Ascending aorta (tissue), 2 donors: ENCODE measurements at regions not wholly inside any gene's neighbourhood (a gene's known extent, or its start where the extent isn't known, plus 50 kb on each side); places are given as distances from the start of the nearest gene placed in this dataset.

Experiments used
- DNase-seq, 2 donors: peaks; one replicate each; pipeline ENCODE4 v3.0.0-alpha.2; 2019; ENCODE audit warnings: low spot score in 2 of 2
- H3K27ac ChIP-seq, 2 donors: fragments of 200-600 bp; sonication (generic); one replicate each; pipeline ENCODE4 v1.5.1; 2016 to 2017; ENCODE audit warnings: mild to moderate bottlenecking in 1 of 2
- H3K27me3 ChIP-seq: fragments of 200-600 bp; sonication (generic); one replicate; pipeline ENCODE4 v1.5.1; 2017
- H3K36me3 ChIP-seq, 2 donors: fragments of 200-600 bp; sonication (generic); one replicate each; pipeline ENCODE4 v1.5.1; 2016
- H3K4me1 ChIP-seq, 2 donors: fragments of 200-600 bp; sonication (generic); one replicate each; pipeline ENCODE4 v1.5.1; 2016 to 2017; ENCODE audit warnings: mild to moderate bottlenecking in 1 of 2
- H3K4me3 ChIP-seq, 2 donors: fragments of 200-600 bp; sonication (generic); one replicate each; pipeline ENCODE4 v1.5.1; 2016 to 2017; ENCODE audit warnings: mild to moderate bottlenecking in 1 of 2
- H3K9me3 ChIP-seq, 2 donors: fragments of 200-600 bp; sonication (generic); one replicate each; pipeline ENCODE4 v1.5.1; 2016
- intact Hi-C: fragments of 100-400 bp; cut with DNase I; formaldehyde crosslinking; loops from one replicate; pipeline ENCODE4 v1.15.1; 2023
- TF ChIP-seq, protein P1 (sequence below), 3 experiments: fragments of 200-600 bp in 2 of 3; fragments of 450-650 bp in 1 of 3; sonication (generic) in 2 of 3; IDR thresholded peaks; one replicate each; pipeline ENCODE4 v1.5.1; 2016 to 2019; ENCODE audit warnings: antibody characterized with exemption in 3 of 3, mild to moderate bottlenecking in 1 of 3, moderate library complexity in 1 of 3

- no peak overlapping the region for H3K4me3 ChIP-seq
- TF ChIP-seq, protein P1, sequence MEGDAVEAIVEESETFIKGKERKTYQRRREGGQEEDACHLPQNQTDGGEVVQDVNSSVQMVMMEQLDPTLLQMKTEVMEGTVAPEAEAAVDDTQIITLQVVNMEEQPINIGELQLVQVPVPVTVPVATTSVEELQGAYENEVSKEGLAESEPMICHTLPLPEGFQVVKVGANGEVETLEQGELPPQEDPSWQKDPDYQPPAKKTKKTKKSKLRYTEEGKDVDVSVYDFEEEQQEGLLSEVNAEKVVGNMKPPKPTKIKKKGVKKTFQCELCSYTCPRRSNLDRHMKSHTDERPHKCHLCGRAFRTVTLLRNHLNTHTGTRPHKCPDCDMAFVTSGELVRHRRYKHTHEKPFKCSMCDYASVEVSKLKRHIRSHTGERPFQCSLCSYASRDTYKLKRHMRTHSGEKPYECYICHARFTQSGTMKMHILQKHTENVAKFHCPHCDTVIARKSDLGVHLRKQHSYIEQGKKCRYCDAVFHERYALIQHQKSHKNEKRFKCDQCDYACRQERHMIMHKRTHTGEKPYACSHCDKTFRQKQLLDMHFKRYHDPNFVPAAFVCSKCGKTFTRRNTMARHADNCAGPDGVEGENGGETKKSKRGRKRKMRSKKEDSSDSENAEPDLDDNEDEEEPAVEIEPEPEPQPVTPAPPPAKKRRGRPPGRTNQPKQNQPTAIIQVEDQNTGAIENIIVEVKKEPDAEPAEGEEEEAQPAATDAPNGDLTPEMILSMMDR (IDR thresholded peaks at IDR 0.05) = no peak
- no peaks in the 10 kb centered on the region for H3K36me3 ChIP-seq
- H3K4me1 ChIP-seq = no peaks in the 10 kb centered on the region
- H3K27ac ChIP-seq = no peak overlapping the region
- no peak for DNase-seq
- H3K9me3 ChIP-seq = no peaks in the 10 kb centered on the region
- no peaks in the 10 kb centered on the region for H3K27me3 ChIP-seq
- intact Hi-C loops = no loop called here
Observed at GRCh38 chr10:80784695-80785094, 247.0 kb downstream of the SH2D4B start.

- Histone ChIP-seq H3K27ac (no peak overlapping the region), H3K9me3 (no peaks in the 10 kb centered on the region), H3K4me3 (no peak overlapping the region), H3K36me3 (no peaks in the 10 kb centered on the region), H3K27me3 (no peaks in the 10 kb centered on the region), H3K4me1 (no peaks in the 10 kb centered on the region)
- intact Hi-C loops = no loop called here
- TF ChIP-seq, protein P1 (IDR thresholded peaks at IDR 0.05) = no peak
- no peak for DNase-seq
Observed at GRCh38 chr10:80786322-80786721, 248.6 kb downstream of the SH2D4B start.

- intact Hi-C loops = no loop called here
- Histone ChIP-seq H3K27me3 (no peaks in the 10 kb centered on the region), H3K36me3 (no peaks in the 10 kb centered on the region), H3K4me3 (no peak overlapping the region), H3K27ac (no peak overlapping the region), H3K4me1 (no peaks in the 10 kb centered on the region), H3K9me3 (no peaks in the 10 kb centered on the region)
- no peak for DNase-seq
- TF ChIP-seq, protein P1 (IDR thresholded peaks at IDR 0.05) = no peak
Observed at GRCh38 chr10:80787952-80788351, 250.2 kb downstream of the SH2D4B start.

GRCh38 chr10:80794994-80795393 is 257.3 kb downstream of the SH2D4B start:
- intact Hi-C loops = no loop called here
- Histone ChIP-seq H3K27ac (no peak overlapping the region), H3K9me3 (no peaks in the 10 kb centered on the region)

GRCh38 chr10:80805343-80806020 is 267.8 kb downstream of the SH2D4B start:
- H3K4me1 ChIP-seq = no peaks in the 10 kb centered on the region
- no peak overlapping the region for H3K27ac ChIP-seq
- no peaks in the 10 kb centered on the region for H3K9me3 ChIP-seq
- no peak for DNase-seq
- H3K36me3 ChIP-seq = no peaks in the 10 kb centered on the region
- TF ChIP-seq, protein P1 (IDR thresholded peaks at IDR 0.05) = no peak
- H3K4me3 ChIP-seq = no peak overlapping the region
- intact Hi-C loops = no loop called here
- H3K27me3 ChIP-seq = no peaks in the 10 kb centered on the region

More at GRCh38 chr10:80794994-80795393, 257.3 kb downstream of the SH2D4B start:
- Histone ChIP-seq H3K27me3 (no peaks in the 10 kb centered on the region), H3K4me3 (no peak overlapping the region), H3K36me3 (no peaks in the 10 kb centered on the region), H3K4me1 (no peaks in the 10 kb centered on the region)
- TF ChIP-seq, protein P1 (IDR thresholded peaks at IDR 0.05) = no peak
- no peak for DNase-seq
